DMS153 treated with DMSO at 0.1 percent for 48 hours (cell line): ENCODE measurements at regions not wholly inside any gene's neighbourhood (a gene's known extent, or its start where the extent isn't known, plus 50 kb on each side); places are given as distances from the start of the nearest gene placed in this dataset.

Source experiments
- DNase-seq: peaks from one replicate; lab custom pipeline; 2025; ENCODE audit not compliant: unreplicated experiment; lab: John Stamatoyannopoulos, UW

DNA sequence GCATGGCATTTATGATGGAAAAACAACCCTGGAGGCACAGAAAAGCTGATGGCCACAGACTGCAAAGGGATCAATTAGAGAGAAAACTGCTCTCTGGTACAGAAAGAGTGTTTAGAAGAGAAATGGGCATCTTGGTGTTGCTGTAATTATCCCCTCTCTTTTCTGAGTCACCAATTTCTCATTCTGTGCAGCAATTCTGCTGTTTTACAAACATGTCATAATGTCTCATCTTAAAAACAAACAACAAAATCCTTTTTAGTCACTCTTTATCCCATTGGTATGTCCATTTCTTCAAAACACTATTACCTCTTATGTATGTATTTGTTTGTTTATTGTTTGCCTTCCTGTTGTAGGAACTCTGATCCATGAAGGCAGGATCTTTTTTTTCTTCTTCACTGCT lies 73.9 kb upstream of the HK2 start:
- DNase-seq, result no peak

DNA sequence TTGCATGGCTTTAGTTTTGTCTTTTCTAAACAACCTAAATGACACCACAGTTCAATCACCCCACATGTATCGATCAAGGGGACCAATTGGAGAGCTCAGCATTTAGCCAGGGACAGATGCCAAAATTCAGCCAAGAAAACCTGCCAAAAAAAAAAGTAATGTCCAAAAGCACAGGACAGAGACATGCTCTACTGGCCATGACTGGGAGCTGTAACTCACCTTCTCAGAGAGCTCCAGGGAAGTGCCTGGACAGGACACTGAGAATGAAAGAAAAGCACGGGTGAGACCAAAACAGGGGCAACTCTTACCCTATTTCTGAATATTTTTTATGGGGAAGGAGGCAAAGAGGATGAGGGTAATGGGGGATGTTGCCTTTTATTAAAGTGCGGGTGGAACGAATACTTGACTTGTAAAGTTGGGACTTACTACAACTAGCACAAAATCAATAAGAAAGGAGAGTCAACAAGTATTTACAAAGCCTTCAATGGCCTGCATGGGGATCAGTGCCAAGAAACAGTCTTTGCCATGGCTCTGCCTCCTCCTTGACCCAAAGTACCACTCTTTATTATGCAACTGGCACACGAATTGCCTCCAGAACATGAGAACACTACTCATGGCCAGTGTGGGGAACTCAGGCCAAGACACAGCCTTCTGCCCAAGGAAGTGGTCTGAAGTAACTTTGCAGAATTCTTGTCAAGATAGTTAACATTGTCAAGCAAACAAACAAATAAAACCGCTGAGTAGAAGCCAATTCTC lies 72.9 kb upstream of the HK2 start:
- no peak for DNase-seq

DNA sequence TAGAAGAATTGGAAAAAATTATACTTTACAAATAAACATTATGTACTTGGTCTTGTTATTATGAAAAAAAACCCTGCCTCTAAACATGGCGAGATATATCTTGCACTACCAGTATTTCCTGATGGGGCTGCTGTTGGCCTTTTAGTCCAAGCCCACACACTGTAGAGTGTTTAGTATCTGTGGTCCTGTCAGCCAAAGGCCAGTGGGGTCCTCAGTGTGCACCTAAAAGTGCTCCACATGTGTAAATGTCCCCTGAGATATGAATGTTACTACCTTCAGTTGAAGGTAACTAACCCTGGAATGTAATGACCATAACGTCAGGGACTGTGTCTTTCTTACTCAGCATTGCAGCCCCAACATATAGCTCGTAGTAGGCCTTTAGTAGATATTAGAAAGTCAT lies 71.1 kb upstream of the HK2 start:
- no peak for DNase-seq

GRCh38 chr2:74763962-74764428 lies 69.9 kb upstream of the HK2 start:
- DNase-seq, result no peak

DNA sequence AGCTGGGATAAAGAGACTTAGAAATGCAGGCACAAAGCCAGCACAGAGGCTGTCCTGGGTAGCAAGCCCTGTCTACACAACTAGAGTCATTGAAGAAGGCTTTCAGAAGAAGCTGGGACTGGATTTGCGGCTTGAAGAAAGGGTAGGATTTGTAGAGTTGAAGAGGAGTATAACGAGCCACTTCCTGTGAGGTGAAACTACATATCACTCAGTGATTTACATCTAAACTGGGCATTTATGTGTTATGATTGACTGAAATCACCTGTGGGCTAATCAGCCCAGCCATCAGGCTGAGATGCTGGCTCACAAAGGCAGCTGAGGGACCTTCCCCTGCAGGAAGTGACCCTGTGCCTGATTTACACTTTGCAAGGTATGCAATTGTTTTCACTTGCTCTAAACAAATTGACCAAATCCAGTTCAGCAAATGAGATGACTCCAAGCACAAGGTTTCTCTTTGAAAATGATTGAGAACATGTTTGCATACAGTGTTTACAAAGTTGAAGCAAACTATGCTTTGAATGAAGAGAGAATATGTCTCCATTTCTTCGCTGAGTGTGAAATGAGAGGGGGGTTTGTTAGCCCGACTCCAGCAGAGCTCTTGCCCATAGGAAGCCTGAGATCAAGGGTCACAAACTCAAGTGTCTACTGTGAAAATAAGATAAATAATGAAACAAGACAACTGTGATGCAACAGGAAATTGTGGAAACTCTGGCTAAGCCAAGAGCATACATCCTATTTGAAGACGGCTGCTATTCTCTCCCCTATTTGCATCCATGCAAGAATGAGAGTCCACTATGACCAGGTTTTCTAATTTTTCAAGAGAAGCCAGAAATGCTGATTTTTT lies 69.3 kb upstream of the HK2 start:
- DNase-seq, result no peak

DNA sequence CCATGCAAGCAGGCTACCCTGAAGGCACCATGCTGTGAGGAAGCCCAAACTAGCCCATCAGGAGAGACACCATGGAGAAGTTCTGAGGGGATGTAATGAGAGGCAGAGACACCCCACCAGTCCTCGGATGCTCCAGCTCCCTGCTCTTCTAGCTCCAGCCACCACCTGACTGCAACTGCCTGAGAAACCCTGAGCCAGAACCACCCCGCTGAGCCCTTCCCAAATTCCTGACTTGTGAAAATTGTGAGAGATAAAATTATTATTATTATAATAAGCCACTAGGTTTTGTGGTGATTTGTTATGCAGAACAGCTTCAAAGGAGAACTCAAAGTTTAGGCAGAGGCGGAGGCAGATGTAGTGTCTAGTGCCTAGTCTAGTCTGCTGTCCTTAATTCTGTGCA lies 67.1 kb upstream of the HK2 start:
- DNase-seq, result no peak

GRCh38 chr2:74767618-74768017 lies 66.3 kb upstream of the HK2 start:
- no peak for DNase-seq

DNA sequence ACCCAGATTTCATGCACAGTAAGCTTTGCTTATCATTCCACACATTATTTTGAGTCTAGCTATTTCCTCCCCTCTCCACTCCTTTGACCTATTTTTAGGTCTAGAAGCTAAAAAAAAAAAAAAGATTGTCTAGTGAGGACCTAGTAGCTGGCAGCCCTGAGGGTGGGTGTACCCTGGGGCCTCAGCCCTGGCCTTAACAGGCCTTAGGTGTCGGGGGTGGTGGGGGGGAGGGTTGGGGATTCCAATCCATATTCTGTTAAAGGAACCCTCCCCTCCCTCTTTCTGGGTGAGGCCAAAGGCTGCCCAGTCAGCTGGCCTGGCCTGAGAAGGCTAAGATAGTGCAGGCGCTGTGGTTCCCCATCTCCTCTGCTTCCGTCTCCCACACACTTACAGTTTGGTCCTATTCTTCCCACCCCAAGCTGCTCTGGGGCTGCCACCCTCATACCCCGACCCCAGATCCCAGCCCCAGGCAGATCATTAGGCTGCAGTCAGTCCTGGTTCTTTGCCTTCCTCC lies 65.5 kb upstream of the HK2 start:
- DNase-seq, result no peak

GRCh38 chr2:74772046-74772445 lies 61.9 kb upstream of the HK2 start:
- DNase-seq, result no peak

- no peak for DNase-seq
Observed at GRCh38 chr2:74777161-74777900, 56.6 kb upstream of the HK2 start.

DNA sequence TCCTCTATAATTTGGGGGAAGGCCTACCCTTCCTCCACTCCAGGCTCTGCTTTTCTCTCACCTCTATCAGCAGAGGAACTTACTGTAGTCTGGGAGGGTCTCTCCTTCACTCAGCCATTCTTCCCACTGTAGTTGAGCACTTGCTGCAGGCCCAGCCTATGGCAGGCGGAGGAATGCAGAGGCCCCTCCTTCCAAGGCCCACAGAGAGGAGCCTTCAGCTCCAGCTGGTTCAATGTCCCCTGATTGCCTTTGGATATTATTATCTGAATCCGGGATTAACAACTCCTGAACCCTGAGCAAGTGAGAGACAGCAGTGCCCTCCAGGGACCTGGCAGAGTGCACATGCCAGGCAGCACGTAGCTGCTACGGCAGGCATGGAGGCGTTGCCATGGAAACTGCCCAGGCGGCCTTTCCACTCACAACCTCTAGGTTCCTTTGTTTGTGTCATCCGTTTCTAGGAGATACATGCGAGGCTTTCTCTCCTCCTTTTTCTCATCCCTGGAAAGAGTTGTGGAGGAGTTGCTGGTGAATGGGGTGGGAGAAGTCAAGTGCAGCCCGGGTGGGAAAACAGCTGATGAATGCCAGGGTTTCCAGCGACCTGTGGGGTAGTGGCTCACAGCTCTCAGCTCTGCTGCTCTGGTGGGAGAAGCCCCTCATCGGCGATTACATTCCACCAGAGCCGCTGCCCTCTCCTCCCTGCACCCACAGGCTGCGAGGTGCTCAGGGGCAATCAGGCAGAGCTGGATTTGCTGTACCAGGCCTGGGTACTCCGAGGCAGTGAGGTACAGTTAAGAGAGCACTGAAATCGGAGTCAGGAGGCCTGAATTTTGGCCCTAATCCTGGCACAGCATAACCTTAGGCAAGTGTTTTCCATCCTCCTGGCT lies 55.3 kb upstream of the HK2 start:
- peak; percentile 65 for DNase-seq

DNA sequence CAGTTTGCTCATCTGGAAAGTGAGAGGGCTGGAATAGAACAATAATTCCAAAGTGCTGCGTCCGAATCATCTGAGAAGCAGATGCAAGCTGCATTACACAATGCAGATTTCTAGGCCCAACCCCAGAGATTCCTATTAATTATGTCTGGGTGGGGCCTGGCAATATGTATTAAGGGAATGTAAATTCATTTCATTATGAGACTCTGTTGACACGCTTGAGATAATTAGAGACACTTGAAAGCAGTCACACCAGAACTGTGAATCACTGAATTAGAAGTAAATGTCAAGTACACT lies 54.7 kb upstream of the HK2 start:
- no peak for DNase-seq

DNA sequence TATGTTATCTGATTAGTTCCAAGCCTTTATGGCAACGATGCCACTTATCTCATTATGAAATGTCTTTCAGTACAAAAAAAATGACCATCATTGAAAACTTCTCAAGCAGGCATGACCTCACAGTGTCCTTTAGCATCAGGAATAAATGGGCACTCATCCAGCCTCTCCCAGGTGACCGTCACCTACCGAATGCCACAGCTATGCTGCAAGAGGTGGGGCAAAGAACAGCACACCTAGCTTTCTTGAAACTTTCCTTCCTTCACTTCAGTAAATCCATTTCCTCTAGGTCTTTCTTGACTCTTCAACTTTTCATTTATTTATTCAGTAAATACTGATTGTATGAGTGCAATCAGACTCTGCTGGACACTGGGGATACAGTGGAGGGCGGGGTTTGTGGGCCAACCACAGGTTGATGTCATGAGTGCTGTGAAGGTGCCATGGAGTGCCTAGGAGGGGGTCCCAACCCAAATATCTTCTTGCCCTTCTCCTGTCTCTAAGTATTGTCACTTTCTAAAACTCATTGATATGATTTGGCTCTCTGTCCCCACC lies 54.3 kb upstream of the HK2 start:
- DNase-seq, result peak; percentile 15
